SK-N-SH treated with all-trans-retinoic acid at 6 μM for 48 hours (cell line): ENCODE measurements at regions not wholly inside any gene's neighbourhood (a gene's known extent, or its start where the extent isn't known, plus 50 kb on each side); places are given as distances from the start of the nearest gene placed in this dataset.

Experiments
- ATAC-seq: fragments of 200-7000 bp; cut with Tn5 transposase; 3 replicates; pipeline ENCODE4 v1.9.1; 2020; ENCODE audit warnings: mild to moderate bottlenecking, moderate library complexity
- ARNTL ChIP-seq: fragments of 450-650 bp; formaldehyde crosslinking; IDR thresholded peaks from 2 replicates; pipeline ENCODE4 v1.5.0; 2020; ENCODE audit warnings: low read depth, mild to moderate bottlenecking, moderate library complexity, borderline replicate concordance
- BACH2 ChIP-seq: fragments of 250-450 bp; sonication (Bioruptor Pico); IDR thresholded peaks from 2 replicates; pipeline ENCODE4 v1.9.0; 2021; ENCODE audit warnings: mild to moderate bottlenecking, borderline replicate concordance
- CREB5 ChIP-seq: fragments of 250-450 bp; sonication (Bioruptor Pico); IDR thresholded peaks from 2 replicates; pipeline ENCODE4 v1.5.1; 2020; ENCODE audit warnings: low read depth, mild to moderate bottlenecking, moderate library complexity
- CSDC2 ChIP-seq: fragments of 250-450 bp; sonication (Bioruptor Pico); IDR thresholded peaks from 2 replicates; pipeline ENCODE4 v1.5.0; 2020; ENCODE audit warnings: mild to moderate bottlenecking, moderate library complexity
- ESRRG ChIP-seq: fragments of 250-450 bp; sonication (Bioruptor Pico); IDR thresholded peaks from 2 replicates; pipeline ENCODE4 v1.6.1; 2021; ENCODE audit warnings: mild to moderate bottlenecking
- ISL1 ChIP-seq: fragments of 250-450 bp; sonication (Bioruptor Pico); IDR thresholded peaks from 2 replicates; pipeline ENCODE4 v2.1.2; 2022; ENCODE audit warnings: mild to moderate bottlenecking, moderate library complexity
- OSR1 ChIP-seq: fragments of 250-450 bp; sonication (Bioruptor Pico); IDR thresholded peaks from 2 replicates; pipeline ENCODE4 v1.8.0; 2022; ENCODE audit warnings: moderate library complexity, mild to moderate bottlenecking, inconsistent platforms
- POU6F1 ChIP-seq: fragments of 250-450 bp; sonication (Bioruptor Pico); IDR thresholded peaks from 2 replicates; pipeline ENCODE4 v1.8.0; 2021; ENCODE audit warnings: low read depth, mild to moderate bottlenecking, moderate library complexity, borderline replicate concordance
- PPARA ChIP-seq: fragments of 250-450 bp; sonication (Bioruptor Pico); IDR thresholded peaks from 2 replicates; pipeline ENCODE4 v1.5.0; 2020; ENCODE audit warnings: mild to moderate bottlenecking, borderline replicate concordance
- SNAI2 ChIP-seq: fragments of 250-450 bp; sonication (Bioruptor Pico); IDR thresholded peaks from 2 replicates; pipeline ENCODE4 v1.5.0; 2020; ENCODE audit warnings: mild to moderate bottlenecking, moderate library complexity
- TCF4 ChIP-seq: fragments of 250-450 bp; sonication (Bioruptor Pico); IDR thresholded peaks from 2 replicates; pipeline ENCODE4 v1.8.0; 2021; ENCODE audit warnings: mild to moderate bottlenecking, moderate library complexity, borderline replicate concordance
- TOX ChIP-seq: fragments of 250-450 bp; sonication (Bioruptor Pico); IDR thresholded peaks from 2 replicates; pipeline ENCODE4 v1.8.0; 2021; ENCODE audit warnings: mild to moderate bottlenecking, moderate library complexity, borderline replicate concordance
- TSHZ2 ChIP-seq: fragments of 250-450 bp; sonication (Bioruptor Pico); IDR thresholded peaks from 2 replicates; pipeline ENCODE4 v1.5.0; 2020; ENCODE audit warnings: mild to moderate bottlenecking, moderate library complexity
- ZFP3 ChIP-seq: fragments of 250-450 bp; sonication (Bioruptor Pico); IDR thresholded peaks from 2 replicates; pipeline ENCODE4 v1.5.0; 2020; ENCODE audit warnings: mild to moderate bottlenecking, moderate library complexity
- ZFP30 ChIP-seq: fragments of 450-650 bp; formaldehyde crosslinking; IDR thresholded peaks from 2 replicates; pipeline ENCODE4 v1.5.0; 2022; ENCODE audit warnings: mild to moderate bottlenecking, moderate library complexity
- ZNF565 ChIP-seq: fragments of 450-650 bp; formaldehyde crosslinking; conservative IDR thresholded peaks from 2 replicates; pipeline ENCODE4 v1.5.0; 2020; ENCODE audit warnings: low read depth, mild to moderate bottlenecking, moderate library complexity
- ZNF70 ChIP-seq: fragments of 450-650 bp; formaldehyde crosslinking; IDR thresholded peaks from 2 replicates; pipeline ENCODE4 v1.5.0; 2020; ENCODE audit warnings: mild to moderate bottlenecking, moderate library complexity
- ZNF8 ChIP-seq: fragments of 450-650 bp; formaldehyde crosslinking; IDR thresholded peaks from 2 replicates; pipeline ENCODE4 v1.5.0; 2020; ENCODE audit warnings: mild to moderate bottlenecking, moderate library complexity

- TF ChIP-seq CSDC2 (CRISPR knock-in tag) (no peak), ZNF565 (CRISPR knock-in tag) (no peak), ARNTL (no peak), ZNF70 (no peak)
- ATAC-seq, result no peak
Observed at GRCh38 chr18:41072946-41073345, 882.1 kb upstream of the PIK3C3 start.

- ATAC-seq, result no peak
- TF ChIP-seq POU6F1 (CRISPR knock-in tag) (no peak), SNAI2 (no peak), CREB5 (CRISPR knock-in tag) (no peak), ZNF8 (CRISPR knock-in tag) (no peak), BACH2 (no peak), TOX (CRISPR knock-in tag) (no peak), ZNF70 (no peak), ZFP3 (CRISPR knock-in tag) (no peak), PPARA (no peak), ESRRG (no peak)
- TF ChIP-seq, all 23 proteins: peak for 0
Observed at GRCh38 chr18:41071826-41072225, 883.2 kb upstream of the PIK3C3 start.

- no peak for ATAC-seq
- TF ChIP-seq OSR1 (CRISPR knock-in tag) (no peak), ZNF565 (CRISPR knock-in tag) (no peak)
- TF ChIP-seq, all 23 proteins: peak for 0
Observed at GRCh38 chr18:41069167-41069566, 885.9 kb upstream of the PIK3C3 start.

GRCh38 chr18:41064916-41065315 lies 890.1 kb upstream of the PIK3C3 start:
- ATAC-seq, result no peak

More at GRCh38 chr18:41064916-41065315, 890.1 kb upstream of the PIK3C3 start:
- no peak for TF ChIP-seq ISL1 (CRISPR knock-in tag)
- TF ChIP-seq TCF4 (CRISPR knock-in tag), result no peak
- TF ChIP-seq TSHZ2, result no peak
- no peak for TF ChIP-seq ZFP30
- TF ChIP-seq ZNF70, result no peak
- no peak for TF ChIP-seq TOX (CRISPR knock-in tag)
- no peak for TF ChIP-seq SNAI2
- no peak for TF ChIP-seq POU6F1 (CRISPR knock-in tag)
- TF ChIP-seq PPARA, result no peak
